ENCODE measurements at regions not wholly inside any gene's neighbourhood (a gene's known extent, or its start where the extent isn't known, plus 50 kb on each side); places are given as distances from the start of the nearest gene placed in this dataset.

GRCh38 chr1:65072845-65073244, 75.2 kb upstream of the AK4 start:
- H3K4me2 ChIP-seq (ENCODE audit: insufficient read depth, low read length): no peak overlapping the region
- H3K27me3 ChIP-seq (ENCODE audit: control insufficient read depth in 2 of 2, insufficient read depth in 2 of 2, low read length in 2 of 2): peaks cover 0 to 3% of the 10 kb centered on the region in 2 experiments
- no peak overlapping the region for H3K9ac ChIP-seq (replicated peaks; ENCODE audit: extremely low read depth, insufficient read depth, low read length)
- no peaks in the 10 kb centered on the region for H3K9me1 ChIP-seq (replicated peaks; ENCODE audit: control insufficient read depth, extremely low read depth, insufficient read depth, low read length)
- TF ChIP-seq GATA2 (IDR thresholded peaks at IDR 0.05; ENCODE audit: insufficient read depth, insufficient read length, low read depth, low read length) (no peak), EZH2 (IDR thresholded peaks at IDR 0.05; ENCODE audit: borderline replicate concordance, low read depth, low read length, severe bottlenecking) (no peak), MYC (IDR thresholded peaks at IDR 0.05; ENCODE audit: low read depth, low read length) (no peak), POLR2AphosphoS5 (IDR thresholded peaks at IDR 0.05; ENCODE audit: insufficient read depth, low read depth, low read length) (no peak), MAX (IDR thresholded peaks at IDR 0.05; ENCODE audit: insufficient read depth, insufficient read length) (no peak), POLR2A (IDR thresholded peaks at IDR 0.05; ENCODE audit: low read depth, low read length) (no peak), CTCF (IDR thresholded peaks at IDR 0.05; ENCODE audit: extremely low read depth in 1 of 2, insufficient read depth in 1 of 2, low read depth in 1 of 2, low read length in 2 of 2) (no peak), FOS (IDR thresholded peaks at IDR 0.05; ENCODE audit: borderline replicate concordance, insufficient read depth, low read length) (no peak), JUN (IDR thresholded peaks at IDR 0.05; ENCODE audit: borderline replicate concordance, insufficient read depth, insufficient read length, low read depth) (no peak)
- DNase-seq (ENCODE audit: low read depth, low spot score) (no peak), FAIRE-seq (no peak)
- H3K4me1 ChIP-seq (ENCODE audit: control insufficient read depth, extremely low read depth, insufficient read depth, low read length): peaks cover 5% of the 10 kb centered on the region
- H3K36me3 ChIP-seq (ENCODE audit: control insufficient read depth in 2 of 2, extremely low read depth in 1 of 2, insufficient read depth in 2 of 2, low read length in 2 of 2): no peaks in the 10 kb centered on the region
- H3K4me3 ChIP-seq (replicated peaks in 1 of 3; ENCODE audit: insufficient read depth in 1 of 3, low read depth in 1 of 3, low read length in 3 of 3): no peak overlapping the region
- dilution Hi-C loops (cut with MboI; ENCODE audit: extremely low pct_ligation_motif_present, low sequenced_read_pairs): no loop called here
- intact Hi-C loops (cut with micrococcal nuclease): no loop called here
- ChIA-PET POLR2A (no interaction called here), CTCF (interaction anchor here (1.1 to 3.0 kb wide), 3 partner anchors 66 to 615 kb away, joined by 3 to 22 read pairs (median 4); no protein-coding TSS in a partner anchor)
- no peak overlapping the region for H3K27ac ChIP-seq (ENCODE audit: insufficient read depth, low read depth, low read length)
- H4K20me1 ChIP-seq (replicated peaks; ENCODE audit: control insufficient read depth, extremely low read depth, insufficient read depth, low read length): no peaks in the 10 kb centered on the region
- no peaks in the 10 kb centered on the region for H3K79me2 ChIP-seq (ENCODE audit: control insufficient read depth, insufficient read depth, low read length)
- BruUV-seq (replicated peaks): no TSS peak
- no peak overlapping the region for H2AFZ ChIP-seq (ENCODE audit: low read depth, low read length)
- no peaks in the 10 kb centered on the region for H3K9me3 ChIP-seq (replicated peaks; ENCODE audit: control insufficient read depth, insufficient read depth, low read length)
